GM19468 (cell line): ENCODE measurements at regions not wholly inside any gene's neighbourhood (a gene's known extent, or its start where the extent isn't known, plus 50 kb on each side); places are given as distances from the start of the nearest gene placed in this dataset.
A peak's percentile ranks its signal among the peaks of the same experiment; 100 is the strongest.
"Not testable (repeated sequence)": the region's sequence is repeated elsewhere in the genome, so short reads cannot be mapped to it uniquely, and the experiment has no call there.

Experiments
- ATAC-seq: cut with Tn5 transposase; IDR thresholded peaks from one replicate; pipeline ENCODE4 v1.9.1; 2021; ENCODE audit warnings: mild to moderate bottlenecking, moderate library complexity, moderate number of reproducible peaks; ENCODE audit not compliant: unreplicated experiment; ENCODE audit errors: extremely low read depth

GRCh38 chr12:73841963-73842362, 695.7 kb upstream of the ATXN7L3B start:
- no peak for ATAC-seq

GRCh38 chr12:73863546-73863945, 674.1 kb upstream of the ATXN7L3B start:
- no peak for ATAC-seq

DNA sequence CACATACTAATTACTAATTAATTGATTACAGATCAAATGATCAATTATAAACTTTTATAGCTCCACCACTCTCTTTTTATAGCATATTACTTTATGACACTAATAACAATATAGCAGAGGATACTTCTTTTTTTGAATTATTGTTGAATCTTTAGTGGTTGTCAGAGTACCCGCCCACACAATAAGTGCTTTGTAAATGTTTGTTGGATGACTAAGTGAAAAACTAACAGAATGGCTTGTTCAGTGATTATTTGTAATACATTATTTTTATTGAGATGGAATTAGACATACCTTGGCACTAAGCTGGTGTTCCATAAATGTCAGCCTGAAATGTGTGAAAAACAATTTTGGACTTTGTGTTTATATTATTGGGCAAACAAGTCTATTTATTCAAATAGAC, 670.5 kb upstream of the ATXN7L3B start:
- no peak for ATAC-seq

GRCh38 chr12:73877291-73877690, 660.3 kb upstream of the ATXN7L3B start:
- ATAC-seq, result not testable (repeated sequence)

DNA sequence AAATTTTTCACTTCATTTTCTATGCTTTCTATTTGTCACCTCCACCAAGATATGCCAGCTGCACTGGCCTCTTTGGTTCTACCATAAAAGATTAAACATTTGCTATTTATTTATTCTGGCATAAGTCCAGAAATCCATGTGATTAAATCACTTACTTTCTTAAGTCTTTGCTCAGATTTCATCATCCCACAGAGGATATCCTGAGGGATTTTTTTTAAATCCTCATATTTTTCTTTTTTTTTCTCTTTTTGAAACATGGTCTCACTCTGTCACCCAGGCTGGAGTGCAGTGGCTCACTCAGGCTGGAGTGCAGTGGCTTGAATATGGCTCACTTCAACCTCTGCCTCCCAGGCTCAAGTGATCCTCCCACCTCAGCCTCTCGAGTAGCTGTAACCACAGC, 645.4 kb upstream of the ATXN7L3B start:
- no peak for ATAC-seq

DNA sequence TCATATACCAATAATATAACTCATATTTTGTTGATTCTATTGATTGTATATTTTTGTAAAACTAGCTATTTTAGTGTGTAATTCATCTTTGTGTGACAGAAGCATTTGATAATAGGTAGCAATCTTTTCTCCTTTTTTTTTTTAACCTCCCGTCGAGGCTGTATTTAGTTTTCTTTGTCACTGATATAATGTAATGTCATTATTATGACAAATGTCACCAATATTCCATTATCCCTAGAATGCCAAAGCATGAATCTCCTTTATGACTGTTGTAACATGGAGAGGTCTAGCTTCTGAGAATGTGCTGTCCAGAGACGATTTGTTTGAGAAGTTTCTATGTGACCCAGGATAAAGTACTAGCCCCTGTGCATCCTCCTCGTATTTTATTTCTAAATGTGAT, 639.0 kb upstream of the ATXN7L3B start:
- no peak for ATAC-seq

DNA sequence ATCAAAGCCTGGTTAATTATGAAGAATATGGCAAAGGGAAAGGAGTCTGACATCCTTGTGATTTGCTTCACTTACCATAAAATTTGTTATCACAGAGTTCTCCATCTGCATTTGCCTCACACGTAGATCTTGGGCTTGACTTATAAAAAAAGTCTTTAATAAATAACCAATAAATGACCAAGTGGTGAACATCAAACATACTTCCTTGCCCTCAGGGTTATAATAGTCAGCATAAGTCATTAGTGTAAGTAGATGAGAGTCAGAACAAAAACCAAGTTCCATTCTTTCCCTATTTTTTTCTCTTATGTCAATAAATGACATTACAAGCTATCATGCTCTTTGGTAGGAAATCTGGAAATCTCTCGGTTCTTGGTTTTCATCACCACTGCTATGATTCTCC, 635.4 kb upstream of the ATXN7L3B start:
- no peak for ATAC-seq

GRCh38 chr12:73906757-73907156, 630.9 kb upstream of the ATXN7L3B start:
- no peak for ATAC-seq

DNA sequence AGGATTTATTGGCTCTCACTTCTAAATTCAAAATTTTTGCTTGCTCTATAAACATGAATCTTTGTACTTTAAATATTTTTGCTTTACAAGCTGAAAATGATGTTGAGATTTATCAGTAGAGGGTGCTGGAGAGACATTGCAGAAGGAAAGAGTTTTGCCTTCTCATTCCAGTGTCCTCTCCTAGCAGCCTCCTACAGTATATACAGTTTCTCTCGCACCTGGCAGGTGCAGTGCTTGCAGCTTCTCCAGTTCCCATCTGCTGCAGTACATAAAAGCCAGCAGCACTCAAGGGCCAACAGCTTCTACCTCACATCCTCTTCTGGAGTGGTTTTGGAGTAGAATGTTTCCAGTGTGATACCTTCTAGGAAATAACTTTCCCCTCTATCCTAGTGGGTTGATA, 601.8 kb upstream of the ATXN7L3B start:
- no peak for ATAC-seq

GRCh38 chr12:73947326-73948026, 590.2 kb upstream of the ATXN7L3B start:
- no peak for ATAC-seq

DNA sequence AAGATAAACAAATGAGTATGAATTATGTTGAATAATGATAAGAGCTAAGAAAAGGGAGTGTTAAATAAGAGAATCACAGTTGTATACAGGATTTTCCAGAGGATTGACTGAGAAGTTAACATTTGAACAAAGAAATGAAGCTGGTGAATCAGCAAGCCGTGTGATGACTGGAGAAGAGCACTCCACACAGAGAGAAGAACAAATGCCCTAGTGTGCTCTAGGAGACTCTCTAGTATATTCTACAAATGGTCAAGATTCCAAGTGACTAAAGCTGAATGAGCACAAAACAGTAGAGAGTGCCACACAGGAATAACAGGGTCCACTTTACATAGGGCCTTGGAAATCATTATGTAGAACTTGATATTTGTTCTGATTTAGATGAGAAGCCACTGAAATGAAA, 587.1 kb upstream of the ATXN7L3B start:
- ATAC-seq, result no peak

DNA sequence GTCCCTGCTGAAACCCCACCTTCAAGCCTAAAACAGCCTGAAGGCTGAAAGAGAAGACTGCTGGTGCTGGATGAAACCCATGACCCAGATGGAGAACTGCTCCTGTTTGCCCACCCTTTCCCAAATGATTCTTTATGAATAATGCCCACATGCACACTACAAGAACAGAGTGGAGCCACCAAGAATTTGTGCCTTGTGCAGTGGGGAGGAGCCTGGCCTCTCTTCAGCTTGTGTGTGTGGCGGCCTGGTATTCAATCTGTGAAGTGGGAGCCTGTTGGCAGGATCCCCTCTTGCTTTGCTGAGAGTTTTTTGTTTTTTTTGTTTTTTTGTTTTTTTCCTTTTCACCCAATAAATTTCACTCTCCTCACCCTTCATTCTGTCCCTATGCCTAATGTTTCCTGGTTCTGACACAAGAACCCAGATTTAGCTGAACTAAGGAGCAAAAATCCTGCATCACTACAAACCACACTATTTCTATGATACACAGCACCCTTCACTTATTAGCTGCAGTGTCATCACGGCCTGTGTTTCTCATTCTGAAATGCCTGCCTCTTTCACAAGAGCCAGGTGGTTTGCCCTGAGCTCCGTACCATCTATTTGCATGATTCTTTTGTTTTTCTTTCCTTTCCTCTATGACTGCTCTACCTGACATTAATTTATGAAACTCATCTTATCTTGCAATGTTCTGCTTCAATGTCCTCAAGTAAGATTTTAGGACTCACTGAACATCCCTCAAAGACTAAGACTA, 585.5 kb upstream of the ATXN7L3B start:
- ATAC-seq, result no peak

- no peak for ATAC-seq
These were observed 573.0 kb upstream of the ATXN7L3B start for GRCh38 chr12:73964641-73965040.

GRCh38 chr12:73973486-73973885, 564.1 kb upstream of the ATXN7L3B start:
- no peak for ATAC-seq

DNA sequence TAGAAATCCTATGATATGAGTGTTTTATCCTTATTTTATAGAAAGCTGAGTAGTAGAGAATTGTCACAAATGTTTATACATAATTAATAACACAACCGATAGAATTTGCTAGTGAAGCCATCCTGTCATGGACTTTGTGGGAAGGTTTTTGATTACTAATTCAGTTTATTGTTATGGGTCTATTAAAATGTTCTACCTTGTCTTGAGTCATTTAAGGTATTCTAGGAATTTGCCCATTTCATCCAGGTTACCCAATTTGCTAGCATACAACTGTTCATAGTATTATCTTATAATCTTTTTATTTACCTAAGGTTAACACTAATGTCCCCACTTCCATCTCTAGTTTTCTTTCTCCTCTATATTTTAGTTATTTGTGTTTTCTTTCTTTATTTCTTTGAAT, 553.1 kb upstream of the ATXN7L3B start:
- ATAC-seq, result no peak

GRCh38 chr12:73991138-73991537, 546.5 kb upstream of the ATXN7L3B start:
- ATAC-seq, result no peak

DNA sequence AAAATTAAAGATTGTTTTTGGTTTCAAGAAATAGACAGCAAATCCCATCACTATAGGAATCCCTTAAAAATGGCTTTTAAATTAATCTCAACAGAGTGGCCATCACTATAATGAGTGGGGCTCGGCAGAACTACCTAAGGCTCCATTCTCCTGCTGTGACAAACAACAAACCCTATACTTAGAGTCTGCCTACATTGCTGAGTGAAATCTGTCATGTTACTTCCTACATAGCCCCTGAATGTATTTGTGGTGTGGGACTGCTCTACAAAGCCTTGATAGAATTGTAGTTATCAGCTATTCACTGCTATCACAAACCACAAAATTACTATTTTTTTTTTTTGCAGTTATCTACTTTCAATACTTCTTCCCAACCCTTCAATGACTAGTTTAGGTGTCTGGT, 538.7 kb upstream of the ATXN7L3B start:
- no peak for ATAC-seq

DNA sequence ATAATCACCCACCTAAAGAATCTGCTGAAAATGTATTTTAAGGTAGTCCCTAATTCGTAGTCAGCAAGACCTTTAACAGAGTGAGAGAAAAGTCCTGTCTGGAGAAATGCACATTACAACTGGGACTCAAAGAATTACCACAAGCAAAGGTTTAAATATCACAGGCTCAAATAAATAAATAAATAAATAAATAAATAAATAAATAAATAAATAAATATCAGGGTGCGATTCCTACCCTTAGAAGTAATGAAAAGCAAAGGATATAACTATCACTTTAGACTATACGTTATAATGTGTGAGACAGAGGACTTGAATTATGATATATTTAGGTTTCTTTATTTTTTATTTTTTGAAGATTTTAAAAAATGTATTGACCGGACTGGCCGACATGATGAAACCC, 522.5 kb upstream of the ATXN7L3B start:
- ATAC-seq, result no peak

DNA sequence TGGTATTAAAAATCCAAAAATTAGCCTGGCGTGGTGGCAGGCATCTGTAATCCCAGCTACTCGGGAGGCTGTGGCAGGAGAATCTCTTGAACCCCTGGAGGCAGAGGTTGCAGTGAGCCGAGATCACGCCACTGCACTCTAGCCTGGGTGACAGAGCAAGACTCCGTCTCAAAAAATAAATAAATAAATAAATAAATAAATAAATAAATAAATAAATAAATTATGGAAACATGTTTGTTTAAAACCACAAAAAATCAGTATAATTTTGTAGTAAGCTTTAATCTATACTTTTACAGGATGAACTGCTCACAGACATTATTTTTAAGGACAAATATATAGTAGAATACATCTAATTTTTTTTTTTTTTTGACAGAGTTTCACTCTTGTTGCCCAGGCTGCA, 521.3 kb upstream of the ATXN7L3B start:
- ATAC-seq, result not testable (repeated sequence)

- no peak for ATAC-seq
These were observed 518.8 kb upstream of the ATXN7L3B start for GRCh38 chr12:74018849-74019248.

DNA sequence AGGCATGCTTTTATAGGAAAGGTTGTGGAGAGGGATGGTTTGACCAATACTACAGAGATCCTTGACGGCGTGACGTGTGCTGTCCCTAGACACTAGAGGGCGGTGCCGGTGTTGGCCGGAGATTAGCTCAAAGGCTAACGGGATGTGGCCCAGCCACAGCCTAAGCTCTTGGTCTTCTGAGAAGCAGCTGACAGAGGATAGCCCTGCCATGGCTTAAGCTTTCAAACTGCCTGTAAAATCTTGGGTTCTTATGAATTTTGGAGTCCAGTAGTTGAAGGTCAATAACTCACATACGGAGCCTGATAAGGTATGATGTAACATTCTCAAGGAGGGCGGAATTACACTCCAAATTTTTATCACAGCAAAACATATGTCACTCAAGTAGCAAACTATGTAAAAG, 515.7 kb upstream of the ATXN7L3B start:
- ATAC-seq, result peak; percentile 84

DNA sequence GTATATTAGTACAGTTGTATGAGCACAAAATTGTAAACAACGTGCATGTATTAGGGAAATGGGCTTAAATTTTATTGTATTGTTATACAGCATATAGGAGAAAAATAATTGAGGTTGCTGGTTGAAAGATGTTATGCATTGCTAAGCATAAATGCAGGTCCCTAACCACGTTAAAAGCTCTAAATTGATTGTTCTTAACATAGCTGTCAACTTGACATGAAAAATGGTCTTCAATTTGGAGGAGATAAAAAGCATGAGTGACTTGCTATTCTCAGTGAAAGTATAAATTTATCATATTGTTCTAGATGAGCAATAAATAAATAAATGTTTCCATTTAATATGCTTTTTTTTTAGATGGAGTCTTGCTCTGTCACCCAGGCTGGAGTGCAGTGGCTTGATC, 506.6 kb upstream of the ATXN7L3B start:
- no peak for ATAC-seq
